ENCODE measurements at regions not wholly inside any gene's neighbourhood (a gene's known extent, or its start where the extent isn't known, plus 50 kb on each side); places are given as distances from the start of the nearest gene placed in this dataset.

DNA sequence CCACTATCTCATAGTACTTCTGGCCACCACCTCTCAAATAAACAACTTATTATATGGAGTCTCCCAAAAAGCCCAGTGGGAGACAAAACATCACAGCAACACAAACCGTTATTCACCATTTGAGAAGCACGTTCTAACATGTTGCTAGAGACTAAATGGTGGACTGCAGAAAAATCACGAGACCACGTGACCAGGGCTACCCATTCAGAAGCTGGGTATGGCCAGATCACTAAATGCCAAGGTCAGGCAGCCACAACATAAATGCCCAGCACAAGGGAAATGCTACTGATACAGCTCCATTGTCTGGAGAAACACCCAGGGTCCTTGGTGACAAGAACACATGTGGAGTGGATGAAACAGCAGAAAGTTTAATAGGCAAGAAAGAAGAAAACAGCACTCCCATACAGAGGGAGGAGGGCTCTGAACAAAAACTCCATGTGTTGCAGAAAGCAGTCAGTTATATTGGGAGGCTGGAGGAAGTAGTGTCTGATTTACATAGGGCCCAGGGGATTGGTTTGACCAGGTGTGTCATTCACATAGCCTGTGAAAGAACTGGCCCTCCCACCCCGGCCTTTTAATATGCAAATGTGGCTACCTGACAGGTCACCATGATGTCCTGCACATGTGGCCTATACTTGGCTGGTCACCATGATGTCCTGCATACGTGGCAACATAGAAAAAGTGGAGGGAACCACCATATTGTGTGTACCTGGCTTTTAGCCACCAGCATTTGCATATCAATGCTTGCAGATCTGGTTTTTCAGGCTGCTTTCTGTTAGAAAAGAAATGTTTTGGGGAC lies 97.2 kb downstream of the TRIM36 start:
- Mint-ChIP-seq H3K36me3 (no peaks in the 10 kb centered on the region), H3K9me3 (peaks cover 9% of the 10 kb centered on the region), H3K27ac (no peak overlapping the region), H3K4me3 (no peak overlapping the region), H3K4me1 (peaks cover 12% of the 10 kb centered on the region), H3K27me3 (ENCODE audit: low read depth) (no peaks in the 10 kb centered on the region)
- no peak for DNase-seq (ENCODE audit: low spot score in 2 of 2, unreplicated experiment in 2 of 2)
- TF ChIP-seq, protein P1, sequence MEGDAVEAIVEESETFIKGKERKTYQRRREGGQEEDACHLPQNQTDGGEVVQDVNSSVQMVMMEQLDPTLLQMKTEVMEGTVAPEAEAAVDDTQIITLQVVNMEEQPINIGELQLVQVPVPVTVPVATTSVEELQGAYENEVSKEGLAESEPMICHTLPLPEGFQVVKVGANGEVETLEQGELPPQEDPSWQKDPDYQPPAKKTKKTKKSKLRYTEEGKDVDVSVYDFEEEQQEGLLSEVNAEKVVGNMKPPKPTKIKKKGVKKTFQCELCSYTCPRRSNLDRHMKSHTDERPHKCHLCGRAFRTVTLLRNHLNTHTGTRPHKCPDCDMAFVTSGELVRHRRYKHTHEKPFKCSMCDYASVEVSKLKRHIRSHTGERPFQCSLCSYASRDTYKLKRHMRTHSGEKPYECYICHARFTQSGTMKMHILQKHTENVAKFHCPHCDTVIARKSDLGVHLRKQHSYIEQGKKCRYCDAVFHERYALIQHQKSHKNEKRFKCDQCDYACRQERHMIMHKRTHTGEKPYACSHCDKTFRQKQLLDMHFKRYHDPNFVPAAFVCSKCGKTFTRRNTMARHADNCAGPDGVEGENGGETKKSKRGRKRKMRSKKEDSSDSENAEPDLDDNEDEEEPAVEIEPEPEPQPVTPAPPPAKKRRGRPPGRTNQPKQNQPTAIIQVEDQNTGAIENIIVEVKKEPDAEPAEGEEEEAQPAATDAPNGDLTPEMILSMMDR (IDR thresholded peaks at IDR 0.05; ENCODE audit: unreplicated experiment) = no peak

DNA sequence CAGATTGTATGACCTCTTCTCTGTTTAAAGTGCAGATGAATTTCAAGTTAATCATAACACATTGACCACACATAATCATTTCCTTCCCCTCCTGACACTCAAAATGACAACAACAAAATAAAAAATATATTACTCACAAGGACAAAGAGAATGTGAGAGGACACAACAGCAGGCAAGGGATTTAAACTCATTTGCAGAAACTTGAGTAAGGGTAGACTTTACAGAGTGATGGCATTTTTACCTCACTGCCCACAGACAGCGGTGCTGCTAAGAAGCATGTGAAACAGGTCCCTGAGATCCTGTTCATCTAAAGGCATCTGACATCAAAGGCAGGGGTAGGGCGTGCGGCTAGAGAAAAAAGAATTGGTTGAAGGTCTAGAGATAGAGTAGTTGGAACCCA lies 99.0 kb downstream of the TRIM36 start:
- TF ChIP-seq, protein P1 (IDR thresholded peaks at IDR 0.05; ENCODE audit: unreplicated experiment) = no peak
- Mint-ChIP-seq H3K9me3 (peaks cover 9% of the 10 kb centered on the region), H3K27me3 (ENCODE audit: low read depth) (no peaks in the 10 kb centered on the region), H3K27ac (no peak overlapping the region), H3K4me3 (no peak overlapping the region), H3K36me3 (no peaks in the 10 kb centered on the region), H3K4me1 (peaks cover 12% of the 10 kb centered on the region)
- no peak for DNase-seq (ENCODE audit: low spot score in 2 of 2, unreplicated experiment in 2 of 2)

DNA sequence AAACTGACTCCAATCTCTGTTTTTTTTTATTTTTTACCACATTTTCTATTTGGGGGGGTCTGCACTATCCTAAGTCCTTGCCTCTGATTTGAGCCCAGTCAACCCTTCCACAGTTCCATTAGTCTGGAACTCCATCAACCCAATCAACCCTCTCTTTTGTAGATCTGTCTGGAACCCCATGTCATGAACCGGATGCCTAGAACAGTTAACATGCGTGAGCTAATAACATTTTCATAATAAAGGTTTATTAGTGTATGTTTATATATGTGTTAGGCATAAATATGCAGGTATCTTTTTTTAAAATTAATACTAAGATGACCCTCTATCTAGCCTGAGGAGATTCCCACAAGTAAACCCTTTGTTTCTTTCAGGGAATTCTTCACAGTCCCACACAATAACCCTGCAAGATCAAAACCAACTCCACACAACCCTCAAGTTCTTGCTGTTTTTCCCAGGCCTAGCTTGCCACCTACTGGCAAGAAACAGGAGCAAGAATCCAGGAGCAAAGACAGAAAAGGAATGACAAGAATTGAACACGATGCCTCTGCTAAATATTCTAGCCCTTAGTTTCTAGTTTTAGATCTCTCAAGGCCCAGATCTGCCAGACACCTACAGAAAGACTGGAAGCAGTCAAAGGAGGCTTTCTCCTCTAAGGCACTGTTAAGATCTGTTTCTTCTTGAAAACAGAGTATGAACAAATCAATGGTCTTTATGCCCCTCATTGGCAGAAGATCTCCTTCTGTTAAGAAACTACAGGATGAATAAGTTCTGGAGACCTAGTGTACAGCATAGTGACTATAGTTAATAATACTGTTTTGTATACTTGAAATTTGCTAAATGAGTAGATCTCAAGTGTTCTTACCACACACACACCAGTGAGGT lies 100.4 kb downstream of the TRIM36 start:
- Mint-ChIP-seq H3K36me3 (no peaks in the 10 kb centered on the region), H3K4me1 (peaks cover 12% of the 10 kb centered on the region), H3K4me3 (no peak overlapping the region), H3K27ac (no peak overlapping the region), H3K27me3 (ENCODE audit: low read depth) (no peaks in the 10 kb centered on the region), H3K9me3 (peaks cover 3% of the 10 kb centered on the region)
- peak in 1 of 2 experiments; percentile 52 for DNase-seq (ENCODE audit: low spot score in 2 of 2, unreplicated experiment in 2 of 2)
- TF ChIP-seq, protein P1 (IDR thresholded peaks at IDR 0.05; ENCODE audit: unreplicated experiment) = peak; percentile 60

DNA sequence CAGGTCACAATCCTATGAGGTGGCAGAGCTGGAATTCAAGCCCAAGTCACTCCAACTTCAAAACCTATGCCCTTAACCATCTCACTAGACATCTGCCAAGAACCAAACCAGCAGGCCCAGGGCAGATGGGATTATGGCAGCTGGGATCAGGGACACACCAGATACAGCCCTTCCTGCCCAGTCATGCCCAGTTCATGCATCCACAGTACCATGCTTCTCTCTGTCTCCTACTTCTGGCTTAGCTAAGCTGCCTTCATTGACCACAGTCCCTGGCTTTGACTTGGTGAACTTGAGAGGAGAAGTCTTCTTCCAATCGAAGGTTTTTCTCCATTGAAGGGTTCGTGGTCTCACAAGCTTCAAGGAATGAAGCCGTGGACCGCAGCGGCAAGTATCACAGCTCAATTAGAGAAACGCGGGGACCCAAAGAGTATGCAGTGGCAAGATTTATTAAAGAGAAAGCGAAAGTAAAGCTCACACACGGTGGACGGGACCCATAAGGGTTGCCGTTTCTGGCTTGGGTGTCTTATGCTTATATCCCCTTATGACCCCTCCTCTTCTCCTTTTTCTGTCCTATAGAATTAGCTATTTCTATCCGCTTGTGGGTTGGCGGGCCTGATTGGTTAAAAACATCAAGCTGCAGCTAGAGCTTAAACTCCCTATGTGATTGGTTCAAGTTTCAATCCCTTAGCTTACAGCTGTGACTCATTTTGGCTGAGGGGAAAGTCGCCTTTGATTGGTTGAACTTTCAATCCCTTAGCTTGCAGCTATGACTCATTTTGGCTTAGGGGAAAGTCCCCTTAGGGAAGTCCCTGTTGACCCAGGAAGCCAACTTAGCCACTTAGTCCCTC lies 101.2 kb downstream of the TRIM36 start:
- Mint-ChIP-seq H3K27me3 (ENCODE audit: low read depth) (no peaks in the 10 kb centered on the region), H3K9me3 (no peaks in the 10 kb centered on the region), H3K4me3 (no peak overlapping the region), H3K4me1 (peaks cover 12% of the 10 kb centered on the region), H3K36me3 (no peaks in the 10 kb centered on the region), H3K27ac (no peak overlapping the region)
- DNase-seq (ENCODE audit: low spot score in 2 of 2, unreplicated experiment in 2 of 2) = no peak
- TF ChIP-seq, protein P1 (IDR thresholded peaks at IDR 0.05; ENCODE audit: unreplicated experiment) = no peak

DNA sequence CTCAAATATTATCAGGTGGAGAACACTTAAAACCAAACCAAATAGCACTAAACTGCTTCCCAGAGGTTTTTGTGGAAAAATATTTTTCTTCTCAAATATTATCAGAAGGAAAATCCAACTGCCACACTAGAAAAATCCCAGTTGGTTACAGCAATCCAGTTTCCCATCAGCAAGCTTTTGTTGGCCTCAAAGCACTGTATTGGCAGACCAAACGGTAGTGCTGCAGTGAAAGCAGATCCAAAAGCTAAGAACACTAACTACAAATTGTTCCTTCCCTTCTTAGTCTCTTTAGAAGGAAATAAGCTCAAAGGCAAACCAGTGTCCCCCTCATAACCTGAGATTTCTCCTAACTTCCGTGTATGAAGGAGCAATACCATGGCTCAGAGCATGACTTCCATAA lies 105.3 kb downstream of the TRIM36 start:
- TF ChIP-seq, protein P1 (IDR thresholded peaks at IDR 0.05; ENCODE audit: unreplicated experiment) = no peak
- H3K9me3 Mint-ChIP-seq = no peaks in the 10 kb centered on the region
- no peak overlapping the region for H3K27ac Mint-ChIP-seq
- DNase-seq (ENCODE audit: low spot score in 2 of 2, unreplicated experiment in 2 of 2) = no peak
- no peaks in the 10 kb centered on the region for H3K27me3 Mint-ChIP-seq (ENCODE audit: low read depth)
- no peaks in the 10 kb centered on the region for H3K36me3 Mint-ChIP-seq
- peaks cover 2% of the 10 kb centered on the region for H3K4me1 Mint-ChIP-seq
- no peak overlapping the region for H3K4me3 Mint-ChIP-seq

All from mesothelial cell of epicardium (in vitro differentiated cells).